GM12892 (cell line): ENCODE measurements at regions not wholly inside any gene's neighbourhood (a gene's known extent, or its start where the extent isn't known, plus 50 kb on each side); places are given as distances from the start of the nearest gene placed in this dataset.

Experiments
- POLR2A ChIP-seq: IDR thresholded peaks from 2 replicates; pipeline ENCODE4 v1.6.1; 2011; ENCODE audit warnings: low read depth, low read length, control low read depth
- POLR2AphosphoS5 ChIP-seq: IDR thresholded peaks from 2 replicates; pipeline ENCODE4 v1.6.1; 2011; ENCODE audit warnings: low read depth, low read length, control low read depth
- TAF1 ChIP-seq: IDR thresholded peaks from 2 replicates; pipeline ENCODE4 v1.6.1; 2011; ENCODE audit warnings: low read depth, mild to moderate bottlenecking, control low read depth, low read length, borderline replicate concordance

- no peak for TF ChIP-seq POLR2A
- TF ChIP-seq TAF1, result no peak
- TF ChIP-seq POLR2AphosphoS5, result no peak
Observed at GRCh38 chr12:5172886-5173285, 129.2 kb downstream of the KCNA5 start.
